ENCODE measurements at regions not wholly inside any gene's neighbourhood (a gene's known extent, or its start where the extent isn't known, plus 50 kb on each side); places are given as distances from the start of the nearest gene placed in this dataset.

GRCh38 chr3:162368417-162368816, 871.8 kb downstream of the OTOL1 start:
- ChIA-PET CTCF (no interaction called here), RAD21 (ENCODE audit: low non-redundant PET in 1 of 2, low total read pairs in 2 of 2, uncharacterized antibody in 2 of 2, unreplicated experiment in 2 of 2) (no interaction called here), POLR2A (no interaction called here)
- no peak for ATAC-seq
- no peaks in the 10 kb centered on the region for H3K36me3 ChIP-seq (ENCODE audit: control insufficient read depth in 1 of 2, insufficient read depth in 2 of 2, low read length in 2 of 2)
- no peak overlapping the region for H3K4me2 ChIP-seq (ENCODE audit: low read length)
- H3K27me3 ChIP-seq (ENCODE audit: insufficient read depth, low read length) = no peaks in the 10 kb centered on the region
- H2AFZ ChIP-seq (ENCODE audit: low read depth, low read length, poor library complexity, severe bottlenecking) = no peak overlapping the region
- H3K9me2 ChIP-seq (ENCODE audit: insufficient read depth) = no peaks in the 10 kb centered on the region
- no peaks in the 10 kb centered on the region for H3K4me1 ChIP-seq (ENCODE audit: control insufficient read depth in 1 of 2, insufficient read depth in 2 of 2, low read length in 2 of 2)
- BruUV-seq (replicated peaks) = no TSS peak
- intact Hi-C loops (cut with micrococcal nuclease) = no loop called here
- no peaks in the 10 kb centered on the region for H4K20me1 ChIP-seq (ENCODE audit: insufficient read depth)
- no peak overlapping the region for H3K9ac ChIP-seq (ENCODE audit: low read length)
- no peaks in the 10 kb centered on the region for H3K79me2 ChIP-seq (ENCODE audit: insufficient read depth, low read length)
- no peak overlapping the region for H3K4me3 ChIP-seq (replicated peaks in 1 of 2; ENCODE audit: low read depth in 1 of 2, low read length in 2 of 2)
- no peak overlapping the region for H3K27ac ChIP-seq (ENCODE audit: low read depth, low read length)
- TF ChIP-seq YY1 (IDR thresholded peaks at IDR 0.05; ENCODE audit: extremely low read depth, insufficient replicate concordance, low read depth, low read length) (no peak), POLR2A (IDR thresholded peaks at IDR 0.05; ENCODE audit: borderline replicate concordance, extremely low read depth, insufficient read depth, insufficient read length) (no peak), MAX (IDR thresholded peaks at IDR 0.05) (no peak), ELF1 (IDR thresholded peaks at IDR 0.05; ENCODE audit: borderline replicate concordance, low read depth) (no peak), EZH2phosphoT487 (IDR thresholded peaks at IDR 0.05; ENCODE audit: borderline replicate concordance) (no peak), ZBTB33 (IDR thresholded peaks at IDR 0.05; ENCODE audit: extremely low read depth, insufficient replicate concordance, low read length) (no peak), FOSL1 (IDR thresholded peaks at IDR 0.05; ENCODE audit: low read depth) (no peak), POLR2AphosphoS5 (IDR thresholded peaks at IDR 0.05; ENCODE audit: low read depth, low read length) (no peak), CBX3 (IDR thresholded peaks at IDR 0.05; ENCODE audit: low read depth) (no peak)
- H3K9me3 ChIP-seq (ENCODE audit: control insufficient read depth in 1 of 2, insufficient read depth in 1 of 2, low read depth in 1 of 2, low read length in 2 of 2) = no peaks in the 10 kb centered on the region
- no peak for DNase-seq (ENCODE audit: low read depth, low spot score)

GRCh38 chr3:162369306-162369705, 872.7 kb downstream of the OTOL1 start:
- Histone ChIP-seq H3K9ac (ENCODE audit: low read length) (no peak overlapping the region), H2AFZ (ENCODE audit: low read depth, low read length, poor library complexity, severe bottlenecking) (no peak overlapping the region), H3K79me2 (ENCODE audit: insufficient read depth, low read length) (no peaks in the 10 kb centered on the region), H3K4me1 (ENCODE audit: control insufficient read depth in 1 of 2, insufficient read depth in 2 of 2, low read length in 2 of 2) (no peaks in the 10 kb centered on the region), H3K36me3 (ENCODE audit: control insufficient read depth in 1 of 2, insufficient read depth in 2 of 2, low read length in 2 of 2) (no peaks in the 10 kb centered on the region), H3K27ac (ENCODE audit: low read depth, low read length) (no peak overlapping the region), H3K9me3 (ENCODE audit: control insufficient read depth in 1 of 2, insufficient read depth in 1 of 2, low read depth in 1 of 2, low read length in 2 of 2) (no peaks in the 10 kb centered on the region), H4K20me1 (ENCODE audit: insufficient read depth) (no peaks in the 10 kb centered on the region), H3K27me3 (ENCODE audit: insufficient read depth, low read length) (no peaks in the 10 kb centered on the region), H3K4me3 (replicated peaks in 1 of 2; ENCODE audit: low read depth in 1 of 2, low read length in 2 of 2) (no peak overlapping the region), H3K9me2 (ENCODE audit: insufficient read depth) (no peaks in the 10 kb centered on the region), H3K4me2 (ENCODE audit: low read length) (no peak overlapping the region)
- TF ChIP-seq MAX (IDR thresholded peaks at IDR 0.05) (no peak), ZNF274 (IDR thresholded peaks at IDR 0.05; ENCODE audit: low read depth, low read length) (no peak), ZBTB33 (IDR thresholded peaks at IDR 0.05; ENCODE audit: extremely low read depth, insufficient replicate concordance, low read length) (no peak), ELF1 (IDR thresholded peaks at IDR 0.05; ENCODE audit: borderline replicate concordance, low read depth) (no peak), SRF (IDR thresholded peaks at IDR 0.05; ENCODE audit: low read depth) (no peak), RAD21 (IDR thresholded peaks at IDR 0.05; ENCODE audit: low read depth) (no peak), EGR1 (IDR thresholded peaks at IDR 0.05; ENCODE audit: low read depth) (no peak), CBX3 (IDR thresholded peaks at IDR 0.05; ENCODE audit: low read depth) (no peak), EZH2 (IDR thresholded peaks at IDR 0.05) (no peak), EZH2phosphoT487 (IDR thresholded peaks at IDR 0.05; ENCODE audit: borderline replicate concordance) (no peak)
- intact Hi-C loops (cut with micrococcal nuclease) = no loop called here
- ChIA-PET CTCF (no interaction called here), POLR2A (no interaction called here), RAD21 (ENCODE audit: low non-redundant PET in 1 of 2, low total read pairs in 2 of 2, uncharacterized antibody in 2 of 2, unreplicated experiment in 2 of 2) (no interaction called here)
- DNase-seq (ENCODE audit: low read depth, low spot score) (no peak), ATAC-seq (no peak)
- BruUV-seq (replicated peaks) = no TSS peak

Measured in HCT116 (cell line).